ENCODE measurements at regions not wholly inside any gene's neighbourhood (a gene's known extent, or its start where the extent isn't known, plus 50 kb on each side); places are given as distances from the start of the nearest gene placed in this dataset.

DNA sequence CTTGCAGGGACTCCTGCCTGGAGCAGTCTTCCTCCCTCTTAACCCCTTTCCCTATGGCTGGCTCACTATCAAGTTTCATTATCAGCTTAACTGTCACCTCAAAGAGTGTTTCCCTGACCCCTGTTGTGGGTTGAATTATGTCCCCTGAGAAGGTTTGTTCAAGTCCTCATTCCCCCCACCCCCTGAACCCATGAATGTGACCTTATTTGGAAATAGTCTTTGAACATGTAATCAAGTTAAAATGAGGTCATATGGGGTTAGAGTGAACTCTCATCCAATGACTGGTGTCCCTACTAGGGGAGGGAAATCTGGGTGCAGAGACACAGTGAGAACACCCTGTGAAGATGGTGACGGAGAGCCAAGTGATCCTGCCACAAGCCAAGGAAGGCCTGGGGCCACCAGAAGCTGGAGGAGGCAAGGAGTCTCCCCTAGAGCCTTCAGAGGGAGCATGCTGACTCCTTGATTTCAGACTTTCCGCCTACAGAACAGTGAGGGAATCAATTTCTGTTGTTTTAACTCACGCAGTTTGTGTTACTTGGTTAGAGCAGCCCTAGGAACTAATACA lies 165.2 kb upstream of the TOP1 start:
- WGBS, 2 donors = 90 to 94% methylated on average over 3 of the region's 3 CpGs
- DNase-seq (no peak), ATAC-seq (ENCODE audit: insufficient read depth, low FRiP score) (no peak)
- Histone ChIP-seq H3K4me3 (no peak overlapping the region), H3K36me3 (ENCODE audit: control insufficient read depth in 4 of 4, insufficient read depth in 4 of 4, low read length in 4 of 4) (no peaks in the 10 kb centered on the region), H3K9me3 (ENCODE audit: control insufficient read depth in 4 of 4, insufficient read depth in 3 of 4, low read length in 3 of 4) (no peaks in the 10 kb centered on the region), H3K4me1 (ENCODE audit: control insufficient read depth in 5 of 5, insufficient read depth in 5 of 5, low read length in 5 of 5) (peaks cover 0 to 7% (median 0%) of the 10 kb centered on the region in 5 donors), H3K27me3 (ENCODE audit: control insufficient read depth in 3 of 3, insufficient read depth in 3 of 3, low read length in 2 of 3) (no peaks in the 10 kb centered on the region), H3K27ac (ENCODE audit: low read depth in 1 of 2, low read length in 1 of 2) (no peak overlapping the region), H3K9ac (ENCODE audit: insufficient read depth in 1 of 2, low read length in 2 of 2) (no peak overlapping the region)
- TF ChIP-seq CTCF (IDR thresholded peaks at IDR 0.05; ENCODE audit: control extremely low read depth, extremely low read depth) = no peak

- Histone ChIP-seq H3K9me3 (ENCODE audit: control insufficient read depth in 4 of 4, insufficient read depth in 3 of 4, low read length in 3 of 4) (no peaks in the 10 kb centered on the region), H3K9ac (ENCODE audit: insufficient read depth in 1 of 2, low read length in 2 of 2) (no peak overlapping the region), H3K4me3 (no peak overlapping the region), H3K36me3 (ENCODE audit: control insufficient read depth in 4 of 4, insufficient read depth in 4 of 4, low read length in 4 of 4) (no peaks in the 10 kb centered on the region), H3K27ac (ENCODE audit: low read depth in 1 of 2, low read length in 1 of 2) (no peak overlapping the region), H3K27me3 (ENCODE audit: control insufficient read depth in 3 of 3, insufficient read depth in 3 of 3, low read length in 2 of 3) (no peaks in the 10 kb centered on the region), H3K4me1 (ENCODE audit: control insufficient read depth in 5 of 5, insufficient read depth in 5 of 5, low read length in 5 of 5) (peaks cover 0 to 18% (median 4%) of the 10 kb centered on the region in 5 donors)
- no peak for TF ChIP-seq CTCF (IDR thresholded peaks at IDR 0.05; ENCODE audit: control extremely low read depth, extremely low read depth)
- ATAC-seq (ENCODE audit: insufficient read depth, low FRiP score) (no peak), DNase-seq (no peak)
- 95 to 96% methylated on average over 1 of the region's 1 CpG for WGBS, 2 donors
Observed at GRCh38 chr20:40864470-40864869, 164.2 kb upstream of the TOP1 start.

DNA sequence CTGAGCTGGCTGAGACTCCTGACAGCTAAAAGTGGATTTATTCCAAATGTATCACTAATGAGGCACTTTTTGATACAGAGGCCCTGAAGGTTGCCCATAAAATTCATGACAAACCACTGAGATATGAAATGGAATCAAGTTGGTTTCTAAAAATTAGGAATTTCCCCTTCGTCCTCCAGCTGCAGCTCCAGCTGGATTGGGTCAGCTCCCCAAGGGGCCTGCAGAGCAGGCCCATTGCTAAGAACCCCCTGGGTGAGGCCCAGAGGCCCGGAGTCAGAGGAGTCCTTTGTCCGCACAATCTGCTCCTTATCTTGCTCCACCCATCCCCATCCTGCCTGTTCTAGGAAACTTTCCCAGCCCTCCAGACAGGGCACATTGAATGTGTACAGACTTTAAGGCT lies 163.5 kb upstream of the TOP1 start:
- no peak for TF ChIP-seq CTCF (IDR thresholded peaks at IDR 0.05; ENCODE audit: control extremely low read depth, extremely low read depth)
- no peak for ATAC-seq (ENCODE audit: insufficient read depth, low FRiP score)
- Histone ChIP-seq H3K4me1 (ENCODE audit: control insufficient read depth in 5 of 5, insufficient read depth in 5 of 5, low read length in 5 of 5) (peaks cover 0 to 22% (median 6%) of the 10 kb centered on the region in 5 donors), H3K4me3 (no peak overlapping the region), H3K36me3 (ENCODE audit: control insufficient read depth in 4 of 4, insufficient read depth in 4 of 4, low read length in 4 of 4) (no peaks in the 10 kb centered on the region), H3K9me3 (ENCODE audit: control insufficient read depth in 4 of 4, insufficient read depth in 3 of 4, low read length in 3 of 4) (no peaks in the 10 kb centered on the region), H3K27ac (ENCODE audit: low read depth in 1 of 2, low read length in 1 of 2) (no peak overlapping the region), H3K27me3 (ENCODE audit: control insufficient read depth in 3 of 3, insufficient read depth in 3 of 3, low read length in 2 of 3) (no peaks in the 10 kb centered on the region), H3K9ac (ENCODE audit: insufficient read depth in 1 of 2, low read length in 2 of 2) (no peak overlapping the region)
- no peak for DNase-seq
- 79 to 83% methylated on average over 3 of the region's 3 CpGs for WGBS, 2 donors

DNA sequence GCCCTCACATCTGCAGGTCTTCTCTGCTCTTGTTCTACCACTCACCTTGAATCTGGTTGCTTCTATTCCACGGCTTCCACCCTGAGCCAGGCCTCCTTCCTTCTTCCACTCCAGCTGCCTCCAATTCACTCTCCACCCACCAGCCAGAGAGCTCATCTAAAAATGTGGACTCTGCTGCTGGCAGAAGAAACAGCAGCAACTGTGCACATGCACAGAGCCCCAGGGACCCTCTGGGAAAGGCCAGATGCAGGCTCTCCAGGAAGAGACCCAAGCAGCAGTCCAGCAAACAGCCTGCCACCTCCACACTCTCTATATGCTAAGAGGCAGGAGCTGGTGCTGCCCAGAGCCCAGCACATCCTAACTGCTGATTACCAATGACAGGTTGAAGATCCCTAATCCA lies 162.6 kb upstream of the TOP1 start:
- TF ChIP-seq CTCF (IDR thresholded peaks at IDR 0.05; ENCODE audit: control extremely low read depth, extremely low read depth) = no peak
- Histone ChIP-seq H3K4me1 (ENCODE audit: control insufficient read depth in 5 of 5, insufficient read depth in 5 of 5, low read length in 5 of 5) (peaks cover 0 to 22% (median 6%) of the 10 kb centered on the region in 5 donors), H3K4me3 (no peak overlapping the region), H3K36me3 (ENCODE audit: control insufficient read depth in 4 of 4, insufficient read depth in 4 of 4, low read length in 4 of 4) (no peaks in the 10 kb centered on the region), H3K27ac (ENCODE audit: low read depth in 1 of 2, low read length in 1 of 2) (no peak overlapping the region), H3K27me3 (ENCODE audit: control insufficient read depth in 3 of 3, insufficient read depth in 3 of 3, low read length in 2 of 3) (no peaks in the 10 kb centered on the region), H3K9ac (ENCODE audit: insufficient read depth in 1 of 2, low read length in 2 of 2) (no peak overlapping the region), H3K9me3 (ENCODE audit: control insufficient read depth in 4 of 4, insufficient read depth in 3 of 4, low read length in 3 of 4) (peaks cover 0 to 1% (median 0%) of the 10 kb centered on the region in 4 donors)
- WGBS, 2 donors = 36 to 52% methylated on average over 1 of the region's 1 CpG
- no peak for ATAC-seq (ENCODE audit: insufficient read depth, low FRiP score)
- DNase-seq = no peak
